Left renal pelvis (tissue), 4 donors: ENCODE measurements at regions not wholly inside any gene's neighbourhood (a gene's known extent, or its start where the extent isn't known, plus 50 kb on each side); places are given as distances from the start of the nearest gene placed in this dataset.

Source experiments
- DNase-seq, 4 donors: peaks; one replicate each; pipeline ENCODE4 v3.0.0-alpha.2; 2013; ENCODE audit warnings: low read depth in 4 of 4, low spot score in 3 of 4

DNA sequence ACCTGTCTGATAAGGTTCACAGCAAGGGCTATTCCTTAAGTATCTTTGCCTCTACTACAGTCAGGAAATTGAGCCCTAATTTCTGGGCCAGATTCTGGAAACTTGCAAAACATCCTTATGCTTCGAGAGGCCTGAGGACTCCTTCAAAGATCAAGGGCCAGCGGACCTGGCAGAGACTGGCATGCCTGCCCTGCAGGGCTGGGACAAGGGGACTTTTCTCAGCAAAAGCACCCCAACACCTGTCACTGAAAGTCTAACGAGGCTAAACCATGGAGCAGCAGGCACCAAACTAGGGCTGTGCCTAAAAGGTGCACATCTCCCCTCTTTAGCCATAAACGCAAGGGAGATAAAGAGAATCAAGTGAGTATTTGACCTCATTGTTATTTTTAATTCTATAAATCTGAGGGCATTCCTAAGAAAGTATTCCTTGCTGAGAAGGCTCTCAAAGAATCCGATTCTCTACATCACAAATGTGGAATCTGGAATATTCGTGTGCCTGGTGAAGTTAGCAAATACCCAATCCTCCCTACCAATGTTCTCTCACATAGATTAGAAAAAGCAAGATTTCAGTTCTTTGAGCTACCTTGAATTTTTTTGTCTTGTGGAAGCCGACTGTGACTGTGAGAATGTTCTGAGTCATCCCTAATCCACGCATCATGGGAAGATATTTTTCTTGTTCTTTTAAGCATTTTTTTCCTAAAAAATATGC, 328.2 kb upstream of the NOVA1 start:
- no peak for DNase-seq

DNA sequence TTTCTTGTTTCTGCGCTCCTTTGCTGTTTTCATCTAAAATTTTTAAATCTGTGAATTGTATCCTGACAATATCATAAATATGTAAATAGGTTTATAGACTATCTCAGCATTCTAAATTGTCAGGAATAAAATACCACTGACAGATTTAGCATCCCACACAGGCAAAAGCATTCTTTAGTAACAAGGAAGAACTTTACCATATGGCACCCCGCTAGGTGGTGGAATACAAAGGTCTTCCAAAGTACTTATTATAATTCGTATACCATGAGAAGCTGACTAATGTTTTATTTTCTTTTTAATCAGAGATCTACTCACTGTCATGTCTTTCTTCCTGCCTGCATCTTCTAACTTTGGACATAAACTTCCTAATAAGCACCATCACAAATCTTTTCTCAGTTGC, 328.8 kb upstream of the NOVA1 start:
- DNase-seq = no peak

DNA sequence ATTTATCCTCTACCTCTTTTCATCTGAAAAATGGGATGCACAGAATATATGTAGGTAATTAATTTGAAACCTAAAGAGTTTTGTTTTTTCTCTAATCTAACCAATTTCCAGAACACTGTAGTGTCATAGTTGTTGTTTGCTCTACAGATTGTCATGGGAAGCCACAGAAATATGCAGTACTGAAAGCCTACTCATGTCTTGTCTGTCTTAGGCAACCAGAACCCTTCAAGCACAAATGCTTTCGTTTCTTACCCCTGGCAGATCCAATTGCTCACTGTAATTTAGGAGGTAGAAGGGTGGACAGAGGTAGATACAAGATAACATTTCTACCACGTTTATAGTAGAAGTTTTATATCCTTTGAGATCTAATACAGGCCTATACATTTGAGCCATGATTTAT, 330.2 kb upstream of the NOVA1 start:
- DNase-seq = no peak

DNA sequence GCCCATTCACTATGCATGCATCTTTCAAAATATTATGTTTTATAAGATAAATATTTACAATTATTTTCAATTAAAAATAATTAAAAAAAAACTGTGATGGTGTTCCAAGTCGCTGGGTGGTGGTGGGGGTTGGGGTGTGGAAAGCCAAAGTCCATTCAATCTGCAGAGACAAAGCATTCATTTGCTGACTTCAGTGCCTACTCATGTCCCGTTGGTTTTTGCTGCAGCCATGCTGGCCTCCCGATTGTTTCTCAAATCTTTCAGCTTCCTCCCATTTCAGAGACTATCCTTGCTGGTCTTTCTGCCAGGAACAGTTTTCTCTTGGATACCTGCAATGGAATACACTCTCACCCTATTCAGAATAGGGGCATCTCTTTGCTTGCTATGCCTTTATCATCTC, 331.5 kb upstream of the NOVA1 start:
- no peak for DNase-seq

DNA sequence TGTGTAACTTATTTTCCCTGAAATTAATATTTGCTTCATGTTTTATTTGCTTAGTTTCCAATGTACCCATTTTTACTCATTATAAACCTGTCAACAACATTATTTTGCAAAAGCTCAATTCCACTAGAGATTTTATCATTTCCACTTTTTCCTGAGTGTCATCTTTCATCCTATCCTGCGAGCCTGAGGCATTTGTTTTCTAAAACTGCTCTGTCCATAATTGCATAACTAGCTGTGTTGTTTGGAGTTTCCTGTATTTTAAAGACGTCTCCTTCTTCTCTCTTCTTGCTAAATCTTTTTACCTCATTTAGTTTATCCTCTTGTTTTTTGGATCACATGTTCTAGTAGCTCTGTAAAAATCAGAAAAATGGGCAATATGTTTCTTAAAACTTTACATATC, 332.7 kb upstream of the NOVA1 start:
- DNase-seq = no peak

DNA sequence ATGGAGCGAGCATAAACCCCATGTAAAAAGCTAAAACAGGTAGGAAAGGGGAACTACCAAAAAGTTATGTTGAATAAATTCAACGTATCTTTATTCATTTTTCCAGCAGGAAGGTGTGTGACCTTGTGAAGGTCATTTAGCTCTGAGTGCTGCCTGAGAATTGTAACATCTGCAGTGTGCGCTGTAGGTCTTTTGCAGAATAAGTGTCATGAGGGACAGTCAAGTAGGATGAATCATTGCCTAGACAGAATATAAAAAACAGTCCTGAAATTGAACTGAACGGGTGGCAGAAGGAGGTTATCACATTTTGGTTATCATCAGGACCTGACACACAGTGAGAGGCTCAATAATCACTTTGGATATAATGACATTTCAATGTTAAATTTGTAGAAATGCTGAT, 334.8 kb upstream of the NOVA1 start:
- DNase-seq = no peak

DNA sequence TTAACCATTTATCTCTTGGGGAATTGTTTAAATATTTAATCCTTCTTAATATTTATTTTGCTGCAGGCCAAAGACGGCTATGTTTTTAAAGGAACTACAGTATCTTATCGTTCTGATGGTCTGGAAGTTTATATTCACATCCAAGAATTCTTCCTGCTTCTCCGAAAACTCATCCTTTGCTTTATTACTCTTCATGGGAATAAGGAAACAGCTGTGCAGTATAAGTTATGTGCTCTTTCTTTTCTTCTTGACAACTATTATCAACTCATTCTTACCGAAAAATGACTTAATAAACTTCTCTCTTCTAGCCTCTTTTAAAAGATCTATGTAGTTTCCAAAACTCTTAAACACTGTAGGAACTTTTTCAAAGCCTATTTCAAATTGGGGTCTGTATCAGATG, 335.6 kb upstream of the NOVA1 start:
- no peak for DNase-seq

DNA sequence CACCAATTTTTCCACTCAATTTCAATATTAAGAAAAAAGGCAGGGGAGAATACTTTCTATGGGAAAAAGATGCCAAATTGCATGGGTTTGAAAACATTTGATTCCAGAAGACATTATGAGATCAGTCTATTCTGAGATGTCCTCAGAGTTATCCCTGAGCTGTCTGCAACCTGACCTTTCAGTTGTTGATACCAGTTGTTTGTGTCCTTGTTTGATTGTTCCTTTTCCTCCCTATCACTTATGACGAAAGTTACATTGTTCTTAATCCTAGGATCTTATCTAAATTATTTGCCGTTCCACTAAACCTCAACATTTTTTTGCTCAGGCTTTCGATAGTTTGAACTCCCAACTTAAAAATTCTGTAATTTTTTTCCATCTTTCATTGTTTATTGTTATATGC, 336.3 kb upstream of the NOVA1 start:
- no peak for DNase-seq

DNA sequence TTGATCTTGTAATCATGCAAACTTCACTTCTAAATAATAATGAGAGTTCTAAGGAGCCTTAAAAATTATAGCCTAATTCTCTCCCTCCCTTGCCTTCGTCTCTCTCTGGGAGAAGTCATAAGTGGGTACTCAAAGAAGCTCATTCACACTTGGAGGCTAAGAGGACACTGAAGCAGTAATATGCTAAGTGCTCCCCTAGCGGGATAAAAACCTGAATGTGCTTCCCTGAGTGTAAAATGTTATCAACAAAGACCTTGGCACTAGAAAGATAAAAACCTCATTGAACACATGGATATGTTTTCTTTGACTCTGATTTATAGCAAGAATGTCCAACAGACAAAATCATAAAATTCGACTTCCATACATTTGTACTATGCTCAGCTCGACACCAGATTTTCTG, 337.9 kb upstream of the NOVA1 start:
- no peak for DNase-seq

DNA sequence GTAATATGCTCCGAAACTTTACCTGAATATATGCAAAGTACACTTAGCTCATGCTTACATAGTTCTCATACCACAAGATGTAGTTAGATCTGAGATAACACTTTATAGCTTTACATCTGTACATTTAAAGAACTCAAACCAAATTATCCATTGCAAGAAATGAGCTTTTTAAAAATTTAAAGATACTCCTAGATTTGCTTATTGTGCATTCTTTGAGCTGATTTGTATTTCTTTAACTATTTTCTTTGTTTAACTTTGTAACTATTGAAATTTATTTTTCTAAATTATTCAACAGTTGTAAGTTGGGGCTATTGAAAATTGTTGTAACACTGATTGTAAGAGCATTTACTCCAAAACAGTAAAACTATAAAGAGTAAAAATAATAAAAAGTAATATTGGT, 340.2 kb upstream of the NOVA1 start:
- DNase-seq = no peak

DNA sequence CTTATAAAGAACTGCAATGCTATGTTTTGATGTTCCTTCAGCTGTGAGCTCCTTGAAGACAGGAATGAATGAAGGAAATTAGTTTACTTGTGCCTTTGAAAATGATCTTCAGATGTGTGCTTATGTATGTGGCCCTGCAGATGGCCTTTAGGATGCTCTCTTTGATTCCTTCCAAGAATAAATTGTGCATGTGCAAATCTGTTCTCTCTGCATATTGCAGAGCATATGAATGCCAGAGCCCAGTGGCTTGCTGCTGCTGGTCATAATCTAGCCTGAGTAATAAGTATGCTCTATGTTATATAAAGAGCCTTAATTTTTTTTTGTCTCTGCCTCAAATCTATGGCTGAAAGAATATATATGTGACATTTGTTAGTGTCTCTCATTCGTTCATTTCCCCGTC, 341.9 kb upstream of the NOVA1 start:
- no peak for DNase-seq

DNA sequence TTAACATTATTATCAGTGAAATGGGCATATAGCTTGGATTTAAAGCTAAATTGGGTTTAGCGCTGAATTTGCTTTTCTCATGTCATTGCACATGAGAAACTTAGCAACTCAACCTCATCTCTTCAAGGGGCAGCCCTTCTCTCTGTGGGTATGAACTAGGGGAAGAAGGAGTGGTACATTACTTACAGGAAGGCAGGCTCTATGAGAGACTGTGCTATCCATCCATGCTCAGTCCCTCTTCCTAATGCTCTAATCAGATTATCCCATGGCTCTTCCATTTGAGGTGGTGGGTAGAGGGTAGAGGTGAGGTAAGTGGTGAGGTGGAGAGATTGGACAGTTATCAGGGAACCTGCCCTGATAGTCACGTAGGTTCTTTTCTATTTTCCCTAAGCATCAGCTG, 343.7 kb upstream of the NOVA1 start:
- DNase-seq = no peak

DNA sequence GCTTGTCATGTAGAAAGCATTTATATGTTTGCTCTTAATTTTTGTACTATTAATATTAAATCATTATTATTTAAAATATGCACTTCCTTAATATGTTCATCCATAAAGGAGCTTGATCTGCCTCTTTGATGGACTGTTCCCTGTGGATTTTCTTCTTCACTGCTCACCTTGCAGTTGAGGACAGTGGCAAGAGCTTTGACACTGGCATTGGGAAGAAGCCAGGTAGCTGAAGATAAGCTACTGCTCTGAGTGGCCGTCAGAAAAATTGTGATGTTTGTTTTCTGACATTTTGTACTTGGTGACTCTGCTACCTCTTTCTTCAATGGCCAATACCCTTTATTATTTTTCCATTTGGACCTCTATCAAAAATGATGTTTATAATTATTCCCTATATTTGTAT, 349.4 kb upstream of the NOVA1 start:
- DNase-seq = no peak

DNA sequence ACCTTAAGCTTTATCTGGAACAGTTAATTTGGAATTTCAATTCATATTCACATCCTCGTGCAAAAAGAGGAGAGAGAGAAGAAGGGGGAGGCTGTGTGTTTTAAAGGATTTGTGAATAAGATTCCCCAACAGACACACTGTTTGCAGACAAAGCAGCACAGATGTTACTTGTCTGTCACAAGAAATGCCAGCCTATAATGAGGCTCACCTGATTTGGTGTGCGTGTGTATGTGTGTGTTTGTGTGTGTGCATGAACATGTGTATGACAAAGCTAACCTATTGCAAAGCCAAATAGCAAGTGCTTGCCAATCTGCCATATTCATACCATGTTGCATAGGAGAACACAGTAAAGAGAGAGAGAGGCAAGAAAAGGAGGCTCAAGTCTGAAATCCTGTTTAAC, 361.6 kb upstream of the NOVA1 start:
- DNase-seq = no peak

DNA sequence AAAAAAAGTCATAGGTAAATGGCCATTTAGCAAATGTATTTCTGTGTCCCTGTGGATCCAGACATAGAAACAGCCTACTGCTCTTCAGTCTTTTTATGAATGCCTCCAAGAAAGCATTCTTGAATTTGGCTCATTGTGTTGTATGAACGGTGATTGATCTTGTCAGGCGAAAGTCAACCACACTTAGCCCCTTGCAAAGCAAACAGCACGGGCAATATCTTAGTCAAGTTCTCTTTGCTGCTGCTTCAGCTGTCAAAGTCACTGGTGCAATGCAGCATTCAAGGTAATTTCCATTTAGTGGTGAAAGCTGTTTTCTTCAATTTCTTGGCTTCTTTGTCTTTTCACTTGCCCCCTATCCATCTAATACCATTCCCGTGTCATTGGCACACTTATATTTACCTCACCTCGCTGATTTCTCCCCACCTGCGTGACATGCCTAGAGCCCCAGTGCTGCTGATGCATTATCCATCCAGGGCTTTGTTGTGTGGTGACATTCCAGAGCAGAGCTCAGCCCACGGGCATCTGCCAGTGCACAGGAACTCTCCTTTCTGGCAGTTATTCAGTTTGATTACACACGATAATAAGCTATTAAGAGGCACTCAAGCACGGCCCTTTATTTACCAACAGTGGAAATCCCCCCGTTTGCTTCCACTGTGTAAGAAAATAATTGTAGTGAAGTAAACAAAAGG, 362.3 kb upstream of the NOVA1 start:
- DNase-seq = no peak

DNA sequence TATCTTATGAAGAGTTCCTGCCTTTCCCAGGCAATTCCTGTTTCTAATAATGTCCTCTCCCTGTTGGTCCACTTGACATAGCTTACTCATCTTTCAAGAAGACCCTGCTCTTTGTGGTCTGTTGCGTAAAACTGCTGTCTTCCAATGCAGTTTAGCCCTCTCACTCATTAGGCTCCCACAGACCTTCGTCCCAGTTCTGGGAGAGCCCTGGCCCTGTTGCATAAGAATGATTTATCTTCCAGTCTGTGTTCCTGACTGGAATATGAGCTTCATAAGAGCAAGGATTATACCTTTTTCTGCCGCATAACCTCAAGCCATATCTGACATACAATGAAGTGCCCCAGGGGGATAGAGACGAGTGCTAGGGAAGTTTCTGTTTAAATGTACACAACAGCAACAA, 365.9 kb upstream of the NOVA1 start:
- DNase-seq = no peak

DNA sequence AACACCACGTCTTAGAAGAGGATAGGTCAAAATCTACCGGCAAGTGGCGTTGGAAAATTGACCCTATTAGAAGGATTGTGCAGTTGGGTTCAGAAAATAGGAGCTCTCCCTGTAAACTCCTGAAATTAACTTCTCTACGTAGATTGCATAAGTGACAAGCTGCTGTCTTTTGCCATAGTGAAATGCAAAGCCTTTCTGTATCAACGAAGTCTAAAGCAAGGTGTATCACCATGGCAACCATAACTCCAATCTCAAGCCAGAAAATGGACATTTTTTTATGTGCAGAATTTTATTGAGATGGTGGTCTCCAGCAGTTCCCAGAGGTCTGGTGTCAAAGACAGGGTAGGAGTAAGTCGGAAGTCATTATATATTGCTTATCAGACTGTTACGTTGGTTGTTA, 367.7 kb upstream of the NOVA1 start:
- no peak for DNase-seq

DNA sequence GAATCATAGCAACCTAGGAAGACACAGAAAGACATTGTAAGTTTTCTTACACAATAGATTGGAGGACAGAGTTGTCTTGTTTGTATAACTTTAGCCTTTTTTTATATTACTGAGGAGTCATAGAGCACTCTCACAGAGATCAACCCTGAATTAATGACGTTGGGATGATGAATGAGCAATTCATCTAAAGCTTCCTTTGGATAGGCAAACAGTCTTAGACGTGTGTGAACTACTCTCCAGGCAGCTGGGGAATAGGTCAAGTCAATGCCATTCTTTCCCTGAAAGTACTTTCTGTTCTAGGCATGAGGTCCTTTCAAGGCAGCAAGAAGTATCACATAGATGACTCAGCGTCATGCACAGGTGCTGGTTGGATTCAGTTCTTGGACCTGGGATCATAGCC, 369.1 kb upstream of the NOVA1 start:
- DNase-seq = no peak

DNA sequence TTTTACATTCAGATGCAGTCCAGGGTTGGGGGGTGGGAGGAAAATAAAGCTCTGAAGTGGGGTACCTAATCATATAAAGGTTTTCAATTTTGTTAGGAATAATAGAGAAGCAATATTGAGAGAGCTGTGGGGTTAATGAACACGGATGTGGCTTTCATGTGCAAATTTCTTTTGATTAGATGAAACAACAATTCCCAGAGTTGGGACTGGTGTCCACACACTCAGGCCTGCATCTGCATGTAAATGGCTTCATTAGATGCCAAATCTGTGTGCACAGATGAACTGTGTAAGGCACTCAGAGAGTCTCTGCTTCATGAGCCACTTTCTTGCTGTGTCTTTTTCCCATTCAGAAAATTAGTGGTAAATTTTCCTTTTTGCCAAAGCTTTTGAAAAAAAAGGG, 377.1 kb upstream of the NOVA1 start:
- DNase-seq = no peak

DNA sequence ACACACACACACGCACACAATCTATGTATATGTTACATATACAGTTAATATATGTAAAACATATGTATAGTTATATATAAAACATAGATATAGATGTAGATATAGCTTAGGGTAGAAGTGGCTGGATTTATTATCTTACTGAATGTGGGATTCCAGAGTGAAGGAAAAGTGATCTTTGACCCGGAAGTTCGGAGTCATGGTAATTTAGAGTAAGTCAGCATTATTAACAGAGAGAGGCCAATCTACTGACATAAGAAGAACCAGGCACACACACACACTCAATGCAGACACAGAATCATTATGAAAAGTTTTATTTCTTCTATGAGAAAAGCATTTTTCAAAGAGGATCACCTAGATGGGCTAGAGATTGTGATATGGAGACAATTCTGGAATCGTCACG, 384.2 kb upstream of the NOVA1 start:
- DNase-seq = no peak

DNA sequence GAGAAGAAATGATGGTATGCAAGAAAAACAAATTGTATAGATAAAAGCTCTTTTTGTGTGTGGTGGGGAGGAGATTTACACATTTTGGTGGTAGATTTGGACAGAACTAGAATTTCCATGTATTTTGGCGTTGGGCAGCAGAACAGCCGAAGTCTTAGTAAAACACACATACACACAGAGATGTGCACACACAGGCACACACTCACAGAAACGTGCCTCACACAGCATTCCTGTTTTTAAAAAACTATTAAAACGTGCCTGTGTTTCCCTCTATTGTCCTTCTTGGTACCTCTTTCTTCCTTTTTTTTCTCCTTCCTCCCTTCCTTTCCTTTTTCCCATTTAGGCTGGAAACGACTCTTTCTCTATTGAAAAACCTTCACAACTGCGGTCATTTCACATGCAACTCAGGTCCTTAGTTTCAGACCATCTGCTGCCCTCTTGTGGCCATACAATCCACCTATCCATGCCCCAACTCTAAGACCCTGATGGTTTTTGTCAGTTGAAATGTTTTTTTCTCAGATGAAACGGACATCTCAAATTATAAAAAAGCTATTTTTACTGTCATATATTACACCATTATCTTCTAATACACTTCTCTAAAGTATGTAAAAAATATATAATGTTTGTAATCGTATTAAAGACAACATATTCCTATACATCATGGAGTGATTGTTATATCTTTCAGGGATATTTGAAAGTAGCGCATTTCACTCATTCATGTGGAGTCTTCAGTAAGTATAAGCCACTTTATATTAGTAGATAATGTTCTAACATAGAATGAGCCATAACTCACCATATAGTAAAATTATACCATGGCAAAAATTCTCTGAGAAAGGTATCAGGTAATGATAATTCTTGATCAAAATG, 386.7 kb upstream of the NOVA1 start:
- DNase-seq = peak; percentile 29 to 48 (median 36)
